HepG2 (cell line): ENCODE measurements at regions not wholly inside any gene's neighbourhood (a gene's known extent, or its start where the extent isn't known, plus 50 kb on each side); places are given as distances from the start of the nearest gene placed in this dataset.

Experiments
- BCL6 ChIP-seq: IDR thresholded peaks from 2 replicates; pipeline ENCODE4 v1.6.1; 2016; ENCODE audit warnings: missing genetic modification reagents, missing compliant biosample characterization
- BHLHE40 ChIP-seq: IDR thresholded peaks from 2 replicates; pipeline ENCODE4 v1.6.1; 2011; ENCODE audit warnings: low read length, improper control_type of control experiment
- POLR2A ChIP-seq, 2 experiments: IDR thresholded peaks; 2 replicates each; pipeline ENCODE4 v1.6.1; 2011; ENCODE audit warnings: low read depth in 2 of 2, low read length in 2 of 2, mild to moderate bottlenecking in 1 of 2, moderate library complexity in 1 of 2; ENCODE audit not compliant: insufficient read depth in 1 of 2
- SAFB2 ChIP-seq: sonication (generic); formaldehyde crosslinking; IDR thresholded peaks from 2 replicates; pipeline ENCODE4 v1.5.1; 2020; ENCODE audit warnings: missing genetic modification reagents, low read depth, mild to moderate bottlenecking, borderline replicate concordance
- TGIF2 ChIP-seq: IDR thresholded peaks from 2 replicates; pipeline ENCODE4 v1.6.1; 2016; ENCODE audit warnings: control low read depth, missing compliant biosample characterization
- ZFP41 ChIP-seq: sonication (generic); formaldehyde crosslinking; IDR thresholded peaks from 2 replicates; pipeline ENCODE4 v1.4.0; 2020; ENCODE audit warnings: mild to moderate bottlenecking, missing genetic modification reagents, borderline replicate concordance
- ZNF615 ChIP-seq: sonication (generic); formaldehyde crosslinking; IDR thresholded peaks from 2 replicates; pipeline ENCODE4 v1.5.0; 2020; ENCODE audit warnings: mild to moderate bottlenecking, missing genetic modification reagents, borderline replicate concordance
- TF ChIP-seq, protein P1 (sequence below): sonication (generic); formaldehyde crosslinking; IDR thresholded peaks from 2 replicates; pipeline ENCODE4 v1.5.0; 2020; ENCODE audit warnings: mild to moderate bottlenecking, missing genetic modification reagents, moderate library complexity

DNA sequence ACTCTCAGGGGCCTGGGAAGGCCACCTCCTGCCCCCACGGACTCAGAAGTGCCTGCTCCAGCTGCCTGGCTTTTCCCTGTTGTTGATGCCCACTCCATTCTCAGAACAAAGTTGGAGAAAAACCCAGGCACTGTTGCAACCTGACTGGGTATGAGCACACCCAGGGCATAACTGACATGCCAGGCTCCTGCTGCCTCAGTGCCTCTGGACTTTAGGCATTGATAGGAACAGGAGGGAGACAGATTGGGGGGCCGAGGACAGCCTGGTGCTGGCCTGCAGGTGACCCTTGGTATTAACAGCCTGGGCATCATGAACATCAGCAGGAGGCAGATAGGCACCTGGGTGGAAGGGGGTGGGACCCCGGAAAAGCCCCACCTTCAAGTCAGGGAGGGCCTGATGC is 685.9 kb upstream of the CDH10 start:
- TF ChIP-seq BCL6 (CRISPR knock-in tag) (no peak), POLR2A (IDR thresholded peaks at IDR 0.05; ENCODE audit: insufficient read depth in 1 of 2, low read depth in 2 of 2, low read length in 2 of 2) (no peak), TGIF2 (CRISPR knock-in tag) (no peak), ZFP41 (CRISPR knock-in tag) (no peak), BHLHE40 (no peak), ZNF615 (CRISPR knock-in tag) (no peak), SAFB2 (no peak)
- TF ChIP-seq, protein P1, sequence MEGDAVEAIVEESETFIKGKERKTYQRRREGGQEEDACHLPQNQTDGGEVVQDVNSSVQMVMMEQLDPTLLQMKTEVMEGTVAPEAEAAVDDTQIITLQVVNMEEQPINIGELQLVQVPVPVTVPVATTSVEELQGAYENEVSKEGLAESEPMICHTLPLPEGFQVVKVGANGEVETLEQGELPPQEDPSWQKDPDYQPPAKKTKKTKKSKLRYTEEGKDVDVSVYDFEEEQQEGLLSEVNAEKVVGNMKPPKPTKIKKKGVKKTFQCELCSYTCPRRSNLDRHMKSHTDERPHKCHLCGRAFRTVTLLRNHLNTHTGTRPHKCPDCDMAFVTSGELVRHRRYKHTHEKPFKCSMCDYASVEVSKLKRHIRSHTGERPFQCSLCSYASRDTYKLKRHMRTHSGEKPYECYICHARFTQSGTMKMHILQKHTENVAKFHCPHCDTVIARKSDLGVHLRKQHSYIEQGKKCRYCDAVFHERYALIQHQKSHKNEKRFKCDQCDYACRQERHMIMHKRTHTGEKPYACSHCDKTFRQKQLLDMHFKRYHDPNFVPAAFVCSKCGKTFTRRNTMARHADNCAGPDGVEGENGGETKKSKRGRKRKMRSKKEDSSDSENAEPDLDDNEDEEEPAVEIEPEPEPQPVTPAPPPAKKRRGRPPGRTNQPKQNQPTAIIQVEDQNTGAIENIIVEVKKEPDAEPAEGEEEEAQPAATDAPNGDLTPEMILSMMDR (CRISPR knock-in tag): no peak
